ENCODE measurements at regions not wholly inside any gene's neighbourhood (a gene's known extent, or its start where the extent isn't known, plus 50 kb on each side); places are given as distances from the start of the nearest gene placed in this dataset.

DNA sequence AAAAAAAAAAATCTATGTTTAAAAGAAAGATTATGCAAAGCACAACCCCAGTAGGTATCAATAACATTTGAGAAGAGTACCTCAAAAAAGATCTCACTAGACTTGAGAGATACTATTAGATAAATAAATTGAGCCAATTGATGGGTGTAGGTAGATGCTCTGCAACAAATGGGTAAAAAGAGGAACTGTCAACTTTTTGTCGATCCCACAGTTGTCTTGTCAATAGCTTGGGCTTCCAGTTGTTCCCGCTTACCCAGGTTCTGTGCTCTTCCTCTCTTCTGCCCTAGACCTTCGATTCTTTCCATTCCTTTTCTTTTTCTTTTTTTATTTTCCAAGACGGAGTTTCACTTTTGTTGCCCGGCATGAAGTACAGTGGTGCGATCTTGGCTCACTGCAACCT is 226.9 kb downstream of the SOX4 start:
- DNase-seq, result no peak

DNA sequence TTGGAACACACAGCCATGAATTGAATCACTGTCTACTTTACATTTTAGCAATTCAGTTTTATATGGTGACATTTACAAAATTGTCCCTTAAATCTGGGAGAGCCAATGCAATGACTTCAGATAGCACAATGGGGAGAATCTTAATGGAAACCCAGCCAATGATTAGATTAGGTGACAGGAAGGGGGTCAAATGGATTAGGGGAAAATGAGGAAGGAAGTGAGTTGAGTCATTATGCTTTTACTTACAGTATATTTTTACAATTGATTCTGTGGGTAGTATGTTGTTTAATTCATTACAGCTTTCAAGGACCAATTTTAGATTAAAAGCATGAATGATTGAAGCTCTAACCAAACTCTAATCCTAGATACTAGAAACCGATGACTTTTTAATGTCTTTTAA is 229.8 kb downstream of the SOX4 start:
- no peak for DNase-seq

DNA sequence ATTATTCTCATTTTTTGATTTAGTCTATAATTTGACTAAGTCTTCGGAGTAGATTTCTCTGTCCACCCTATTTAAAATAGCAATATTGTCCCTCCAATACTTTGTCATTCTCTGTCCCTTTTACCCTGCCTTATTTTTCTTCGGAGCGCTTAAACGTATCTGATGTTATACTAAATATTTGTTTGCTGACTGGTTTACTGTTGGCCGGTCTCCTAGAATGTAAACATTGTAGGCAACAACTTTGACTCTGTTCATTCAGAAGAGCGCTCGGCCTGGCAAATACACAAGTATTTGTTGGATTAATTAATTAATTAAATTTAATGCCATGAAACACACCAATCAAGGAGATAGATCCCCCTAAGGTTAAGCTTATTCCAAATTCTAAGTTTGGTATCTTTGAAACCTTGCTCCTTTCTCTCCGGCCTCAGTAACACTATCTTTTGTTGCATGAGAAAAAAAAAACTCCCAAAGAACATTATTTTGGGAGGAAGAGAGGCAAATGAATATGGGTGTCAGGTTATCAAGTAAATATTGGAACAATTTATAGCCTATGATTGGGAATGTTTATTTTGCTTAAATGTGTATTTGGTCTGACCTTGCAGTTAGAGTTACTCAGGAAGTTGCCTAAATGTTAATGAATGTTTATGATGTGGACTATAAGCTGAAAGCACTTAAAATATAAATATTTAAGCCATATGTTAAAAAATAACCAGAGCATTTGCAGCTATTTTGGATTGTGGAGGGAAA is 231.1 kb downstream of the SOX4 start:
- DNase-seq, result no peak

DNA sequence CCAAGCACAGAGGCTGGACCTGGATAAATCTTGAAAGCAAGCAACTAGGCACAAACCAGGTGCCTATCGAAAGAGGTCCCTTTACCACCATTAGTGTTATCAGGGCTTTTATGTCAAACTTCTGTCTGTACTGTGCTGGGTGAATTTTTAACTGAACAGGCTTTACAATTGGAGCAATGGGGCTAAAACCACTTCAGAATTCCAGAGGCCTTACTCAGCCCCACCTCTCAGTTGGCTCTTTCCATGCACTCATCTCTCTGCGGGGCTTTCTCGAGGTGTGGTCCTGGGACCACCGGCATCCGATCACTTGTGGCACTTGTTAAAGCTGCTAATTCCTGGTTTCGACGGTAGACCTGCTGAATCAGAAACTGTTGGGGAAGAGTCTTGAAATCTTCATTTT is 232.5 kb downstream of the SOX4 start:
- no peak for DNase-seq

DNA sequence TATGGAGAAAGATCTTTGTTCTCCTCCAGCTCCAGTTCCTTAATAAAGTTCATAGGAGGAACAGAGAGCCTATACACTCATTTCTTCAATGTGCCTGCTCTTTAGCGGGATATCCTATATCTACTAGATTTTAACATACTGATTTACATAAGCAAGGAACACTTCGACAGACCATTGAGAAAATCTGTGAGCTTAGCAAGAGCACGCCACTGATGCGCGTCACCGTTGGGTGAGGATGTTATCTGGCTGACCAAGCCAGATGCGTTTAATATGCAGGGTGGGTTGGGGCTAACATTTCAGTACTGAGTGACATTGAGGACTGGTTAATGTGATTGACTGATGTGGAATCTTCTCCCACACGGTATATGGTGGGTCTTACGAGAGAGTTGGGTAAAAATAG is 233.4 kb downstream of the SOX4 start:
- DNase-seq, result no peak

DNA sequence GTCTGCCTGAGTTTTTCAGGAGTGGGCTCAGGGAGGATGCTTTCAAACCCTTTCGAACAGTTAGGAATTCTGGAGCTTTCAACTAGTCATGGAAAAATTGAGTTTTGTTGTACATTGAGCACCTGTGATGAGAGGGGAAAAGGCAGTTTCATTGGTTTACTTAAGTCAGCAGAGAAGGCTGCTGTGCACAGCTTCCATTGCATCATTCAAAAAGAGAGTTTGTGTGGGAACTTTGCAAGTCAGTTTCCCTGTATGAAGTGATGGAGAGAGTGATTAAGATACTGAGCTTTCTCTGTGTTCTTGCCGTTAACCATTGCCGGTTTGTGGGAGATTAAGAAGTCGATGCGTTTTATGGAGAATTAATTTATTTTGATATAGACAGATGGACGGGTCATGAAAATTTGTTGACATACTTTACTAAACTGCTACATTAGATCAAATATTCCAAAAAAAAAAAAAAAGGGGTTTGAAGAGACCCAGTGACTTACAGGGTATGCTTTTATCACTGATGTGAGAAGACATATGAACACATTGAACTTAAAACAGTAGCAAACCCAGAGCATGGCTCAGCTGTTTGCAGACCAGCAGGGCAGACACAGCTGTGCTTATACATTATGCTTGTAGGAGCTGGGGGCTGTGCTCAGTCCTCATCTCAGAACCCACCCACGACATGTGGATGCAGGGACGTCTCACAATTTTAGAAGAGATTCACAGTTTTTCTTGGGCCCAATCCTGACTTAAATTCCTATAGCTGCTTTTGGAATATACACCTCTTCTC is 234.1 kb downstream of the SOX4 start:
- no peak for DNase-seq

DNA sequence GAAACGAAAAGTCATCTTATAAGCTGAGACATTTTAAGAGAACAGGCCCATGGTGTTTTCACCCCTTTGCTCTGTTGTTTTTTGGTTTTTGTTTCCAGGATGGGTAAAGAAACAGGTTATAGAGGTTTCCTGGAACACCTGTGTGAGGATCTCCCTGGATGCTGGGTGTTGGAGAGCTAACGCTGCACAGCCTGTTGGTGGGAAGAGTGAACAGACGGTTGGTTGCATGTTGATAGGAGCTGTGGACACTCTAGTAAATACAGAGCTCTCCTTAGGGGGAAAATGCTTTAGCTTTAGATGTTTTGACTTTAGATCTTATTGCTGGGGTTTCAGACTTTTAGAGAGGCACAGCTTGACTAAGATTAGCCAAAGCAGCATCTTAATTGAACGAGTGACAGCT is 235.2 kb downstream of the SOX4 start:
- no peak for DNase-seq

DNA sequence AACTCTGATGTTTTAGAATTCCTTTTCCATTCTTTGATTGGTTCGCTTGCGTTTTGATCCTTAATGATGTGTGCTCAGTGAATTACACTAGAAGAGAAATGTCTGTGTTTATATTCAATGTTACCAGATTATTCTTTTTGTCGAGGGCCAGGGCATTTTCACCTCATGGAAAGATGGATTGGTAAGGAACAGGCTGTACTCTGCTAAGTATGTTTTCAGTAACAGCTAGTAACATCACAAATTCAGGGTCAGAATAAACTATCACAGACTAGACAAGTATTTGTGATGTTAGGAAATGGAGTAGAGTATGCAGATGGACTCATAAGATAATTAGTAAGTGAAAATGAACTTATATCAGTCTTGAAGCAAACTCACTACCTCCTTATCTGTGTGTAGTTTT is 235.6 kb downstream of the SOX4 start:
- DNase-seq, result no peak

DNA sequence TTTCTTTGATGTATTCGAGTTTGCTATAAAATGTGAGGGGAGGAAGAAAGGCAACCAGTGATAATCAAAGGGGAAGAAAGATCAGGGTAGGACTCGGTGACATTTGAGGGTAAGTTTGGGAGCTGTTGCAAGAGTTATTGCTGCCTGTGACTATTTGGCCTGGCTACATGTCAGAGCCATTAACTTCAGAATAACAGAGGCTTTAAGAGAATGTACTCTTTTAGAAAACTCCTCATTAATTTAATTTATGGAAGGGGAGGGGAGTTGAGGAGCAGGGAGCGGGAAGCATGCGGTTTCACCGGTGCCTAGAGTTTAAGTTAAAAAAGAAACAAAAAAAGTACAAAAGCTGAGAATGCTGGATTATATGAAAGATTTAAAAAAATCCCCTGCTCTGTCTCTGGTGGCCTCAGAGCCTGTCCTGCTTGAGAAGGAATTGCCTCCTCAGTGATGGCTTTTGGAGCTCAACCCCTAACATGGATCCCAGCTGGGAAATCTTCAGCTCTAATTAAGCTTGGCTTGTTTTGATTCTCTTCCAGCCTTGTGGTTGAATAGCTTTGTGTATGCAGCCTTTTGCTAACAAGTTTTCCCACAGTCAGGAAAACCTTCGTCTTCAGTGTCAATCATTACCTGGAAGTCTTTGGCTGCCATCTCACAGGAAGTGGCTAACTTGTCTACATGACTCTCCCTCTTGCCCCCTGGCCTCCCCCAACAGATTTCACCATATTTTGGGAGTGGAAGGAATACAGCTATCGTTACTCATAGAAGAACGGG is 238.2 kb downstream of the SOX4 start:
- no peak for DNase-seq

DNA sequence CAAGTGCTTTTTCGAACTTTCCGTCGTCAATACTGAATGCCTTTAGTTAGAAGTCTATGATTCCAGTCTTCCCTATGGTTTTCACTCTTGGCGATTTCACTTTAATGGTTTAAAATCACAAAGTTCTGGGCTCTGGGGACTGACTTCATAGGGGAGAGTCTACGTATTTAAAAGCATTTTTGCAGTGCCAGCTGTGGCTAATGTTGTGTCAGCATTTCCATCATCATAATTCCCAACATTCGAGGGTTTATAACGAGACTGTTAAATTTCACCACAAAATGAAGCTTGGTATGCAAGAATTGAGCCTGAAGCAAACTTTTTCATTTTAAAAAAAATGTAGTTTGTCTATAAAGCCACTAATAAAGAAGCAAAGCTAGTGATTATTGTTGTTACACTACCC is 242.7 kb downstream of the SOX4 start:
- no peak for DNase-seq

DNA sequence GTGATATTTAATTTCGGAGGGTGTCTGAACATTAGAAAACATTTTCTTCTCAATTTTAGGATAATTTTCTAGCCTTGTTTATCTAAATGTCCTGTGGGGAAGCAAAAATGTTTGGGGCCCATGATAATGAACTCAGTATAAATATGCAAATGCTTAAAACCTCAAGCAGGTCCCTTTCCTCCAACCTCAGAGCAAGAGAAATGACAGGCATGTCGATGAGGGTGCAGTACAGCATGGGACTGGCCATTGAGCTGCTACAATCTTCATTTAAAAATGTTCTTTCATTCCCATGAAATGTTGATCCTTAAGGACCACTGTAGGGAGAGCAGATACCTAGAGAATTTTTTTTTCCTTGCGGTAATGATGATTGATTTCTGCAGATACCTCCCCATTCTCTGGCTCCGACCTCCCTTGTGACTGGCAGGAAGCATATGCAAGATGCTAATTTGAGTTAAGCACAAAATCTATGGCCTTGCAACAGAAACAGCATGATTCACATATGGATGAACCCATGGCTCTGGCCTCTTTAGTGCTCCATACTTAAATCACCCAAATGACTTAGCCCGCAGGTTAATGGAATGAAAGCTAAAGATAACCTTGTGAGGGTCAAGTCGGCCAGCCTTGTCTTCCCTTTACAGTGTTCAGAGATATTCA is 243.3 kb downstream of the SOX4 start:
- no peak for DNase-seq

DNA sequence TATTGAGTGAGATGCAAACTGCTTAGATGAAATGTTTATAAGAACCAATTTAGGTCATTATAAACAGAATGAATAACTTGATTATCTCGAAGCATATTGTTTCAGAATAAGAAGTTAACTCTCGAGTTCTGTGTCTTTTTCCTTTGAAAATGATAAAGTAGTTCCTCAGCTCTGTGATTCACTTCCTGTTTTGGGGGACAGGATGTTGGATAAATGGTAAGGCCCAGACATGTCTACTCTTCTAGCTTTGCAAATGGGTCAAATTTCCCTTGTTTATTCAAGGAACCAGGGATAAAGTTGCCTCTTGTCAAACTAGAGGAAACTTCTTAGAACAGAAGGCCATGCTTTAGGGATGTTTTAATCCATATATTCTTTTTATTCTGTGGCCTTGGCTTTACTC is 246.9 kb downstream of the SOX4 start:
- DNase-seq, result no peak

DNA sequence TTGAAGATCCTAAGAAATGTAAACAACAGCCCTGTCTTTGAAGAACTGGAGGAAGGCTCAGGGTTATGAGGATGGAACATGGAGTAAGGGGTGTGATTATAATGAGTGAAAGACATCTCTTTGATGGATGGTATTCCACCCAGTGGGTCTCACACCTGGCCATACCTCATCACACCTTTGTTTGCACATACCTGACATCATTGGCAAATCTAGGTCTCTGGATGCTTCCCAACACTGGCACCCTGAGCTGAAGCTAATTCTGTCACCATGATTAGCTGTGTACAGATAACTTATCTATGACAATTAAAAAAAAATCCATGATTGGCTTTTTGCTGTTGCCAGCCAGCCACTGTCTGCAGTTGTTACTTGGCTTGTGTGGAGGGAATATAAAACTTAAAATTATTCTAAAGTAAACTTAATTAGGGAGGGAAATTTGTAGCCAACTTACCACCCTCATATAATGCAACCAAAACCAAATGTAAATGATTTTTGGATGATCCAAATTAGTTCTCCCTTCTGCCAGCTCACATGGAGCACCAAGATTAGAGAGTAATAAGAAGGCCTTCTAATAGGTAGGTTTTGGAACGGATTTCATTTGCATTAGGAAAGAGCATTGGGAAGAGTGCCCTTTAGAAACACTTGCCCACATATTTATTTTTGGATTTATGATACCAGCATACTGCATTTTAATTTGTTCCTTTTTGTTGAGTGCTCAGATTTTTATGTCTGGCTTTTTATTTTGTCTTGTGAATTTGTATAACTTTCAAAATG is 249.5 kb downstream of the SOX4 start:
- DNase-seq, result no peak

DNA sequence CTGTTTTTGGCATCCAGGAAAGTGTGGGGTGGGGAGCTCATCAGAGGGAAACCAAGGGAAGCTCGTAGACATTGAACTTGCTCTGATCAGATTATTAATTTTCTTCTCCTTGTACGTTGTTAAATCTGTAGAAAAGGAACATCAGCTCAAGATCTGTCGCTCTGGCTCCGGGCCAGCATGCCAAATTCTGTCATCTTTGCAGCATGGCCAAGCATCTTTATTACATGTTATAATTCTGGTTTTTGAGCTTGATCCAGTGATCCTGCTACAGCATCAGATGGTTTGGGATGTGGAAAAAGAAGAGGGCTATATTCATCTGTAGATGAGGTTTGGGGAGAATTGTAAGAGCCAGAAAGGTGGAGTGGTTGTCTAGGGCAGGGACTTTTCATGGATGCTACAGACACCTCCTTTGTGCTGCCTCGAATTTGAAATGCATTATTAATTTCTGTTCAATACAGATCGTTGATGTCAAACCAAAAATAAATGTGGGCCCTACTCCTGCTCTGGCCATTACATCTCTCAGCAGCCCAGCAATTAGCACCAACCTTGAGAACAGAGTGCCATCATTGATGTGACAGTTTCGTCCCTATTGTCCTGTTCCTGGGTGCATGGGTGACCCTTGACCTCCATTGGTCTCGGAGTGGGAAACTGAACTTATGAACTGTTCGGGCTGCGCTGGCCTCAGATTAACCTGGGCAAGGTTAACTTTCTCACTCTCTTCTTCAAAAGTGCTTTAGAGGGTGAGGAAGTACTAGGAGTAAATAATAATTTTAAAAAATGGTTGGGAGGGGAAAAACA is 250.8 kb downstream of the SOX4 start:
- DNase-seq, result no peak

DNA sequence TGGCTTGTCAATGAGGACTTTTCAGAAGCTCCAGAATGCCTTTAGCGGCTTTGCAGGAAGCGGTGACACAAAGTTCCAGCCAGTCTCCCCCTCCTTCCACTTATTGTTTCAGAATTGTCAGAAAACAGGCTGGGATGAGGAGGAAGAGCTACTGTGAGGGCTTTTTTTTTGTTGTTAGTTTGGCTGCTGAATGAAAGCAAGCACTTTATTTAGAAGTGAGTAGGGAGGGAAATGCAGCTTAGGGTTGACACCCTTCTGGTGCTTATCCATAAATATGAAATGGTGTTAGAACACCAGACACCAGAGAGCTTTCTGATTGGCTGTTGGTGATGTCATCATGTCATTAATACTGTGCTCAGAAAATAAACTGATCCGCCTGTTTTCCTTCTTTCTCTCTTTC is 251.5 kb downstream of the SOX4 start:
- DNase-seq, result no peak

DNA sequence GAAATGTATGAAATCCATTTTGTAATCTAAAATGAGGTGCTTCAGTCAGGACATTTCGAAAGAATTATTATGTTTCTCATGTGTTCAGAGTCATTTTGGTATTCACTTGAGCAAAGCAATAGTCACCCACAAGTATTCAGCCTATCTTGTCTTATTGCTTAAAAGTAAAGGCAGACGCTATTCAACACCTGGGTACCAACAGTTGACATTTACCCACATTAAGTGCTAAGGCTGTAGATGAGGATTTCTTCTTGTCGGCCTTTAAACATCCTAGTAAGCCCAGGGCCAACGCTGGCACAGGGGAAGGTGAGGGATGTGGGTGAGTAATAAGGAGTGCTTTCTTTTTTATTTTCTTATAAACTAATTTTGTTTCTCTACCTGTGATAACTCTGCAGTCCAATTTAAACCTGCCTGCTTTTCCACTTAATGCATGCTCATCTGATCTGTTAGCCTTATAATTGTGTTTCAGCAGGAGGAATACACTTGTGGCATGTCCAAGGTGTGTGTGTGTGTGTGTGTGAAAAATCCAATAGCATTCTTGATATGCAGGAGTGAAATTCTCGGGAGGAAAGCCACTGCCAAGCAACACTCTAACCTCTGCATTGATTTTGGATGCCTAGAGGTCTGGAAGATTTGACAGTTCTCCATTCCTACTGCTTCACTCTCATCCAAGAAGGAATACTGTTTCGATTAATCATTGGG is 252.0 kb downstream of the SOX4 start:
- no peak for DNase-seq

DNA sequence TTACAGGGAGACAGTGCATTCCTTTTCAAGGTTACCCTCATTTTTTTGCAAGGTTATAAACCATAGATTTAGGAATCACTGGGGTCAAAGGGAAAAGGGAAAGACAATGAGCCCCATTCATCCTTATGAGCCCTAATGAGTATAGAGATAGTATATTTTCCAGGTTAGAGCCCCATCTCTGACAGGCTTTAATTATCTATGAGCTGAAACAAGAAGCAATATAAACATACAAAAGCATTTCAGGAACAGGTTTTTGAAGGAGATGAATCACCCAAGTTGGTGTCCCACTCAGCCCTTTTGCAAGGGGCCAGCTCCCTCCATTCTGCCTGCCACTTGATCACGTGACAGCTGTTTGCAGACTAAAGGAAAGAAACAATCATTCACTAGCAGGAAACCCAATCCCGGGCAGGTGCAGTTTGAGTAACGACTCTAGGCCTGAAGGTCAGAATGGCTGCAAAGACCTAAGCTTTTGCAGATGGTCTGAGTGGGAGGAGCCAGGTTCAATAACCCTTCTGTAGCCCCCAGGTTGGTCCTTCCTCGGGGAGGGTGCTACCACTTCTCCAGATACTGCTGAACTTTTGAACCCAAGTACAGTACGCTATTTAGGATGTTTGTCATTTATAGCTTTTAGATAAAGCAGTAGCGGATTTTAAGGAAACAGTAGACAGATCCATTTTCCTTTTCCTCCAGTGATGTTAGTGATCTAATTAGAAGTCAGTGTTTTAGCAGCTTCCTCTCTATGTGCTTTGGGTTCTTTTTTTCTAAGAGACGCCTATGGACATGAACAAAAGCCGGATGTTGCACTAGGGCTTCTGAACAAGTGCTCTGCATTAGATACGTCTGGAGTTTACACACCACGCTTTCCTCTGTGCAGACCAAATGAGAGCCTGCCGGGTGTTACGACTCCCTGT is 253.2 kb downstream of the SOX4 start:
- DNase-seq, result no peak

DNA sequence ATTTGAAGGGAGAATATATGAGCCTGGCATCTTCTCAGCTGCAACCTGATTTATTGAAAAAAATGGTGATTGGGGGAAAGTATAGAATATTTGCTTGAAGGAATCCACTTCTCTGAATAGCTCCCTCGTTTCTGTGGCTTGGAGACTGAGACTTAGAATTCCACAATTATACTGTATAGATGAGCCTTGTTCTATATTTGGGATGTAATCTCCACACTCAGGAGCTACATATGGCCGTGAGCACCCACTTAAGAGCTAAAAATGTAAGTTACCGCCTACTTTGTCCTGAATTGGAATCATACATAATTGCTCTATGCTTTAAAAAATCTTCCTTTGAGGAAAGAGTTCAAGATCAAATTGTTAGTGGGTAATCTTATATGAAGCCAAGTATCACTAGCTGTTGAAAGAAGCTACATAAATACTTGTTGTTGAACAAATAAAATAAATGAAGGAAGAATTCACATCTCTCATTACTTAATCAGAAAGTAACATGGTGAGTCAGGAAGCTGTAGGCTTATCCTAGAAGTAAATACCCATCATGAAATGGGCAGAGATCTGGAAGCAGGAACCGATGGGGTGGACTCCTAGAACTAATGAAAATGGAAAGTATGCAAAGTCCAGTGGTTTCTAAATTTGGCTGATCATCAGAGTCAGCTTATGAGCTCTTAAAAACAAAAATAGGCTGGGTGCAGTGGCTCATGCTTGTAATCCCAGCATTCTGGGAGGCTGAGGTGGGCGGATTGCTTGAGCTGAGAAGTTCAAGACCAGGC is 254.3 kb downstream of the SOX4 start:
- DNase-seq, result no peak

DNA sequence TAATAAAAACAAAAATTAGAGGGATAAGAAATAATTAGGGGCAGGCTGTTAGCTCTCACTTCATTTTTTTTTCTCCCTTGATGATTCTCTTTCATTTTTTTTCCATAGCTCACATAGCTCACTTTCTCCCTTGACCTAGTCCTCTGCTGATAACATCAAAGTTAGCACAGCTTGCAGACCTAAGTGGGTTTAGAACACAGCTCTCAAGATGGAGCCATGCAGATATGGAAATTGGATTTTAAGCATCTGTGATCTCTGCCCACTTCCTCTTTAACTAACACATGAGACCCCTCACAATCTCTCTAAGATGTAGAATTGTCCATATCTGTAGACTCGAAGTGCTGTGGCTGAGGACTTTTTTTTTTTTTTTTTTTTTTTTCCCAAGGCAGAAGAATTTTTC is 257.1 kb downstream of the SOX4 start:
- DNase-seq, result no peak

Data from occipital lobe (tissue), 1 donor.